HepG2 (cell line): ENCODE measurements at regions not wholly inside any gene's neighbourhood (a gene's known extent, or its start where the extent isn't known, plus 50 kb on each side); places are given as distances from the start of the nearest gene placed in this dataset.

ENCODE experiments used
- ATAC-seq: fragments of 200-7000 bp; cut with Tn5 transposase; 3 replicates; pipeline ENCODE4 v1.9.1; 2020; ENCODE audit warnings: mild to moderate bottlenecking, moderate library complexity
- BruUV-seq: library from RNA; stranded (reverse); fragments of 400-500 nt; replicated peaks from 2 replicates; lab custom pipeline; 2021; lab: Mats Ljungman, UMichigan
- CTCF ChIA-PET: fragments of 300-600 bp; formaldehyde crosslinking; extraction: SDS; loops from one replicate; lab custom pipeline; 2021; ENCODE audit warnings: low total read pairs, inconsistent platforms, low intra/inter-chr PET ratio; lab: Yijun Ruan, JAX
- POLR2A ChIA-PET: fragments of 350-600 bp; sonication (Branson Sonifier 250); formaldehyde crosslinking; loops from one replicate; lab custom pipeline; 2020; ENCODE audit warnings: antibody characterized with exemption, inconsistent platforms; lab: Yijun Ruan, JAX
- DNase-seq: peaks from one replicate; pipeline ENCODE4 v3.0.0-alpha.2; 2015; ENCODE audit warnings: low spot score
- FAIRE-seq: peaks from 3 replicates; lab custom pipeline; 2011; peaks lifted over from hg19 to GRCh38; lab: Jason Lieb, UNC
- H2AFZ ChIP-seq: one replicate; pipeline ENCODE4 v1.6.1; 2011; ENCODE audit warnings: low read length, inconsistent platforms
- H3K27ac ChIP-seq: fragments of 300-600 bp; 3 replicates; pipeline ENCODE4 v1.8.0; 2011; ENCODE audit warnings: mixed run types, mild to moderate bottlenecking, mixed read lengths, low read length, inconsistent platforms; ENCODE audit not compliant: insufficient read depth; ENCODE audit errors: extremely low read length
- H3K27me3 ChIP-seq, 2 experiments: fragments of 200-600 bp in 1 of 2; 2 replicates in 1 of 2; 3 replicates in 1 of 2; pipeline versions ENCODE4 v1.6.0 to v1.8.0; 2011; ENCODE audit warnings: low read length in 2 of 2, mild to moderate bottlenecking in 2 of 2, moderate library complexity in 2 of 2, inconsistent platforms in 1 of 2; ENCODE audit not compliant: insufficient read depth in 2 of 2, control insufficient read depth in 1 of 2
- H3K36me3 ChIP-seq, 2 experiments: fragments of 200-600 bp in 1 of 2; replicated peaks in 1 of 2; 2 replicates in 1 of 2; 3 replicates in 1 of 2; pipeline versions ENCODE4 v1.5.1 to v1.8.0; 2011; ENCODE audit warnings: low read length in 2 of 2, inconsistent platforms in 1 of 2; ENCODE audit not compliant: insufficient read depth in 2 of 2, control insufficient read depth in 1 of 2
- H3K4me1 ChIP-seq: 2 replicates; pipeline ENCODE4 v1.5.1; 2012; ENCODE audit warnings: low read length, inconsistent platforms; ENCODE audit not compliant: insufficient read depth
- H3K4me2 ChIP-seq: 2 replicates; pipeline ENCODE4 v1.6.0; 2011; ENCODE audit warnings: low read depth, low read length, inconsistent platforms
- H3K4me3 ChIP-seq, 3 experiments: fragments of 200-600 bp in 1 of 3; sonication (generic), shearing (Covaris generic) in 1 of 3; replicated peaks in 1 of 3; 2 replicates each; pipeline ENCODE4 v1.5.1; 2011 to 2016; ENCODE audit warnings: low read length in 3 of 3, inconsistent platforms in 2 of 3, low read depth in 2 of 3, mild to moderate bottlenecking in 2 of 3, control low read depth in 1 of 3, mixed read lengths in 1 of 3; ENCODE audit not compliant: insufficient read depth in 1 of 3
- H3K79me2 ChIP-seq: one replicate; pipeline ENCODE4 v1.6.1; 2011; ENCODE audit warnings: low read length, inconsistent platforms; ENCODE audit not compliant: insufficient read depth
- H3K9ac ChIP-seq: 2 replicates; pipeline ENCODE4 v1.6.0; 2011; ENCODE audit warnings: mild to moderate bottlenecking, low read depth, low read length, inconsistent platforms; ENCODE audit not compliant: insufficient read depth
- H3K9me3 ChIP-seq: 2 replicates; pipeline ENCODE4 v1.5.1; 2012; ENCODE audit warnings: mild to moderate bottlenecking, low read length
- H4K20me1 ChIP-seq: 2 replicates; pipeline ENCODE4 v1.6.0; 2011; ENCODE audit warnings: inconsistent platforms, mild to moderate bottlenecking, low read length, moderate library complexity; ENCODE audit not compliant: insufficient read depth
- ARID2 ChIP-seq: sonication (generic); formaldehyde crosslinking; IDR thresholded peaks from 2 replicates; pipeline ENCODE4 v1.8.1; 2022; ENCODE audit warnings: mild to moderate bottlenecking, missing genetic modification reagents, borderline replicate concordance
- ATF1 ChIP-seq: IDR thresholded peaks from 2 replicates; pipeline ENCODE4 v1.6.1; 2016; ENCODE audit warnings: mild to moderate bottlenecking, control low read depth
- DNMT1 ChIP-seq: sonication (generic); formaldehyde crosslinking; IDR thresholded peaks from 2 replicates; pipeline ENCODE4 v1.5.1; 2020; ENCODE audit warnings: mild to moderate bottlenecking, missing genetic modification reagents
- ERF ChIP-seq: IDR thresholded peaks from 2 replicates; pipeline ENCODE4 v1.6.1; 2018; ENCODE audit warnings: missing biosample characterization, missing genetic modification reagents
- MXI1 ChIP-seq: IDR thresholded peaks from 3 replicates; pipeline ENCODE4 v1.6.1; 2012; ENCODE audit warnings: low read depth, low read length, inconsistent platforms, borderline replicate concordance
- MYNN ChIP-seq: sonication (generic); formaldehyde crosslinking; IDR thresholded peaks from 2 replicates; pipeline ENCODE4 v1.4.0; 2020; ENCODE audit warnings: mild to moderate bottlenecking, low read depth, missing genetic modification reagents
- RCOR2 ChIP-seq: IDR thresholded peaks from 2 replicates; pipeline ENCODE4 v1.6.1; 2016; ENCODE audit warnings: missing biosample characterization, missing genetic modification reagents
- XRCC5 ChIP-seq: fragments of 200-400 bp; formaldehyde crosslinking; optimal IDR thresholded peaks from 2 replicates; pipeline ENCODE3; 2017; ENCODE audit warnings: mild to moderate bottlenecking, low read length
- ZC3H4 ChIP-seq: sonication (generic); formaldehyde crosslinking; IDR thresholded peaks from 2 replicates; pipeline ENCODE4 v1.4.0; 2020; ENCODE audit warnings: missing genetic modification reagents, borderline replicate concordance
- ZNF224 ChIP-seq: sonication (generic); formaldehyde crosslinking; IDR thresholded peaks from 2 replicates; pipeline ENCODE4 v1.5.0; 2020; ENCODE audit warnings: mild to moderate bottlenecking, missing genetic modification reagents
- ZNF282 ChIP-seq: fragments of 450-650 bp; IDR thresholded peaks from 2 replicates; pipeline ENCODE4 v1.6.1; 2018; ENCODE audit not compliant: partially characterized antibody
- ZNF331 ChIP-seq: sonication (generic); formaldehyde crosslinking; IDR thresholded peaks from 2 replicates; pipeline ENCODE4 v1.4.0; 2020; ENCODE audit warnings: missing genetic modification reagents
- ZNF496 ChIP-seq: sonication (generic); formaldehyde crosslinking; IDR thresholded peaks from 2 replicates; pipeline ENCODE4 v1.8.1; 2023; ENCODE audit warnings: mild to moderate bottlenecking, moderate library complexity, missing genetic modification reagents; ENCODE audit not compliant: insufficient replicate concordance
- ZNF549 ChIP-seq: sonication (generic); formaldehyde crosslinking; IDR thresholded peaks from 2 replicates; pipeline ENCODE4 v1.5.0; 2020; ENCODE audit warnings: missing genetic modification reagents
- ZNF644 ChIP-seq: IDR thresholded peaks from 2 replicates; pipeline ENCODE4 v1.6.1; 2016; ENCODE audit warnings: low read depth
- ZNF75D ChIP-seq: sonication (generic); formaldehyde crosslinking; IDR thresholded peaks from 2 replicates; pipeline ENCODE4 v1.8.1; 2023; ENCODE audit warnings: missing genetic modification reagents, mild to moderate bottlenecking, borderline replicate concordance
- ZNF883 ChIP-seq: sonication (generic); formaldehyde crosslinking; IDR thresholded peaks from 2 replicates; pipeline ENCODE4 v1.5.1; 2020; ENCODE audit warnings: mild to moderate bottlenecking, missing genetic modification reagents; ENCODE audit errors: not compliant biosample characterization
- WGBS: methylation state at CpG from one replicate; pipeline ENCODE4 v1.1.6; 2017; ENCODE audit warnings: low lambda C conversion rate; 5-methylcytosine and 5-hydroxymethylcytosine counted together
- in situ Hi-C: cut with HindIII; loops from 2 replicates; pipeline ENCODE4 v1.10.0; 2017; ENCODE audit warnings: low pct_unique_long_range_greater_than_20kb; ENCODE audit not compliant: extremely low pct_ligation_motif_present
- intact Hi-C: fragments of 100-400 bp; cut with micrococcal nuclease; formaldehyde crosslinking; loops from one replicate; pipeline ENCODE4 v1.10.0; 2022; ENCODE audit not compliant: unreplicated experiment
- TF ChIP-seq, protein P1 (sequence below): IDR thresholded peaks from 2 replicates; pipeline ENCODE4 v1.6.1; 2012; ENCODE audit warnings: inconsistent platforms

DNA sequence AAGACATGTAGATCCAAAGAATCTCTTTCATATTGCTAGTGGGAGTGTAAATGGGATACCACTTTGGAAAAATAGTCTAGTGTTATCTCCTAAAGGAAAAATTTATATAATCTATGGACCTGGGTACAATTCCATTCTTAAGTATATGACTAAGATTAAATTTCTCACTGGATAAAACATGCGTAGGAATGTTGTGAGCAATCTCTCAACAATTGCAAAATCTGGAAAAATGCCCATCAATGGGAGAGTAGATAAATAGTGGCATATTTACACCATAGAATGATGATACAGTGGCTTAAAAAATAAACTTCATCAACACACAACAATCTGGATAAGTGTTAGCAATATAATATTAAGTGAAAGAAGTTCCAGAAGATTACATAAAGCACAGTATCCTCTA, 469.5 kb downstream of the MAN2A1 start:
- no peak overlapping the region for H3K4me2 ChIP-seq
- in situ Hi-C loops (no loop called here), intact Hi-C loops (no loop called here)
- FAIRE-seq = no peak
- no peak for DNase-seq
- POLR2A ChIA-PET = no interaction called here
- H2AFZ ChIP-seq = no peak overlapping the region
- BruUV-seq = no TSS peak
- H3K79me2 ChIP-seq = no peaks in the 10 kb centered on the region
- no peak overlapping the region for H3K4me3 ChIP-seq
- no peaks in the 10 kb centered on the region; the same call in 1 of the 2 replicates for H4K20me1 ChIP-seq
- no peak for ATAC-seq
- no peak overlapping the region for H3K27ac ChIP-seq
- no peaks in the 10 kb centered on the region for H3K36me3 ChIP-seq
- WGBS = 12% methylated on average over 1 of the region's 1 CpG
- no peak overlapping the region for H3K9ac ChIP-seq
- H3K4me1 ChIP-seq = no peaks in the 10 kb centered on the region
- H3K27me3 ChIP-seq = no peaks in the 10 kb centered on the region
- CTCF ChIA-PET = no interaction called here
- TF ChIP-seq ZNF75D (CRISPR knock-in tag) (no peak), RCOR2 (CRISPR knock-in tag) (no peak), DNMT1 (CRISPR knock-in tag) (no peak), ZNF331 (CRISPR knock-in tag) (no peak), ZC3H4 (no peak), ZNF282 (no peak), ZNF549 (CRISPR knock-in tag) (no peak), ZNF644 (CRISPR knock-in tag) (no peak), ZNF496 (CRISPR knock-in tag) (no peak), XRCC5 (no peak)
- TF ChIP-seq, protein P1, sequence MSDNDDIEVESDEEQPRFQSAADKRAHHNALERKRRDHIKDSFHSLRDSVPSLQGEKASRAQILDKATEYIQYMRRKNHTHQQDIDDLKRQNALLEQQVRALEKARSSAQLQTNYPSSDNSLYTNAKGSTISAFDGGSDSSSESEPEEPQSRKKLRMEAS = no peak
- no peaks in the 10 kb centered on the region for H3K9me3 ChIP-seq

DNA sequence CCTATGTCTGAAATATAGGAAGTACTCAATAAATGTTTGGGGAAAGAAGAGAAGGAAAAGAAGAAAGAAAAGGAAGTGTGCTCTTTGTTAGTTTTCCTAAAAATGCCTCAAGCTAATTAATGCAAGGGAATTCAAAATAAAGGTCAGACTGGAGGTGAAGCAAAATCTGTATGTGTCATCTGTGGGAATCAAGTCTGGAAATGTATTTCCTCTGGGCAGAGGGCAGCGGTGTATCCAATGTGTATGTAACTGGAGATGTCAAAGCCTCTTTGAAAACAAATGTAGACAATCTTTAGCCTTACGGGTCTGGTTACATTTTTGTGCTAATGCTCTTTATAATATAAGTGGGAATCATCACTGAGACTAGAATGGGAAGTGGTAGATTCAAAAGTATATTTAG, 471.4 kb downstream of the MAN2A1 start:
- ATAC-seq (no peak), FAIRE-seq (no peak), DNase-seq (no peak)
- 29% methylated on average over 2 of the region's 2 CpGs for WGBS
- Histone ChIP-seq H3K79me2 (no peaks in the 10 kb centered on the region), H3K4me3 (no peak overlapping the region), H3K27me3 (no peaks in the 10 kb centered on the region), H3K27ac (no peak overlapping the region), H3K9ac (no peak overlapping the region), H3K9me3 (no peaks in the 10 kb centered on the region), H3K36me3 (no peaks in the 10 kb centered on the region), H2AFZ (no peak overlapping the region), H3K4me2 (no peak overlapping the region), H4K20me1 (no peaks in the 10 kb centered on the region; the same call in 1 of the 2 replicates), H3K4me1 (no peaks in the 10 kb centered on the region)
- intact Hi-C loops = no loop called here
- in situ Hi-C loops = no loop called here
- ChIA-PET CTCF (no interaction called here), POLR2A (no interaction called here)
- no TSS peak for BruUV-seq
- TF ChIP-seq MXI1 (no peak), MYNN (CRISPR knock-in tag) (no peak), ARID2 (no peak), ZNF883 (CRISPR knock-in tag) (no peak), ZNF224 (CRISPR knock-in tag) (no peak), ERF (CRISPR knock-in tag) (no peak), ATF1 (CRISPR knock-in tag) (no peak)
